GM21619 (cell line): ENCODE measurements at regions not wholly inside any gene's neighbourhood (a gene's known extent, or its start where the extent isn't known, plus 50 kb on each side); places are given as distances from the start of the nearest gene placed in this dataset.

Source experiments
- ATAC-seq: cut with Tn5 transposase; IDR thresholded peaks from one replicate; pipeline ENCODE4 v1.9.1; 2021; ENCODE audit not compliant: unreplicated experiment

- ATAC-seq, result no peak
Measured at GRCh38 chr16:16868727-16869126, 489.8 kb downstream of the NPIPA7 start.

GRCh38 chr16:16869746-16870145, 490.8 kb downstream of the NPIPA7 start:
- ATAC-seq, result no peak

- ATAC-seq, result no peak
Measured at GRCh38 chr16:16871196-16871595, 492.3 kb downstream of the NPIPA7 start.

- ATAC-seq, result no peak
Measured at GRCh38 chr16:16877061-16877460, 498.1 kb downstream of the NPIPA7 start.

- no peak for ATAC-seq
Measured at GRCh38 chr16:16879567-16880251, 500.8 kb downstream of the NPIPA7 start.

GRCh38 chr16:16881814-16882213, 502.9 kb downstream of the NPIPA7 start:
- ATAC-seq, result no peak

- no peak for ATAC-seq
Measured at GRCh38 chr16:16882766-16883165, 503.8 kb downstream of the NPIPA7 start.

GRCh38 chr16:16884451-16884850, 505.5 kb downstream of the NPIPA7 start:
- no peak for ATAC-seq

GRCh38 chr16:16887193-16887592, 508.3 kb downstream of the NPIPA7 start:
- ATAC-seq, result no peak

- ATAC-seq, result no peak
Measured at GRCh38 chr16:16890964-16891363, 512.0 kb downstream of the NPIPA7 start.

- no peak for ATAC-seq
Measured at GRCh38 chr16:16904601-16905000, 525.7 kb downstream of the NPIPA7 start.

- no peak for ATAC-seq
Measured at GRCh38 chr16:16905850-16906249, 526.9 kb downstream of the NPIPA7 start.

GRCh38 chr16:16907089-16907488, 528.1 kb downstream of the NPIPA7 start:
- ATAC-seq, result no peak

GRCh38 chr16:16908077-16908476, 529.1 kb downstream of the NPIPA7 start:
- no peak for ATAC-seq

GRCh38 chr16:16909126-16909525, 530.2 kb downstream of the NPIPA7 start:
- no peak for ATAC-seq

- no peak for ATAC-seq
Measured at GRCh38 chr16:16910666-16911065, 531.7 kb downstream of the NPIPA7 start.

- ATAC-seq, result no peak
Measured at GRCh38 chr16:16915771-16916170, 536.8 kb downstream of the NPIPA7 start.

- no peak for ATAC-seq
Measured at GRCh38 chr16:16917191-16917785, 538.3 kb downstream of the NPIPA7 start.

- ATAC-seq, result no peak
Measured at GRCh38 chr16:16923479-16923878, 544.5 kb downstream of the NPIPA7 start.

GRCh38 chr16:16924613-16925012, 545.7 kb downstream of the NPIPA7 start:
- no peak for ATAC-seq

- no peak for ATAC-seq
Measured at GRCh38 chr16:16925432-16925831, 545.3 kb downstream of the XYLT1 start.

- ATAC-seq, result no peak
Measured at GRCh38 chr16:16928532-16929109, 542.1 kb downstream of the XYLT1 start.
